Naive thymus-derived CD8-positive, alpha-beta T cell (primary cell): ENCODE measurements at regions not wholly inside any gene's neighbourhood (a gene's known extent, or its start where the extent isn't known, plus 50 kb on each side); places are given as distances from the start of the nearest gene placed in this dataset.

ENCODE experiments used
- ATAC-seq, 2 donors: fragments of 150-1000 bp; cut with Tn5 transposase in 1 of 2; sonication (Bioruptor Pico), chemical (Tn5 transposase) in 1 of 2; 1 replicate in 1 of 2; 2 replicates in 1 of 2; pipeline ENCODE4 v1.10.0; 2021; ENCODE audit warnings: mild to moderate bottlenecking in 2 of 2, moderate library complexity in 2 of 2
- POLR2A ChIA-PET: fragments of 350-600 bp; sonication (Branson Sonifier 250); formaldehyde crosslinking; loops from one replicate; lab custom pipeline; 2021; ENCODE audit warnings: antibody characterized with exemption; lab: Charles Lee
- DNase-seq, 10 donors: peaks; one replicate each; pipeline versions ENCODE4 v3.0.0 to v3.0.0-alpha.2; 2020 to 2022
- H3K27ac Mint-ChIP-seq, 10 donors: one replicate each; pipeline ENCODE4 v1.8.0; 2020 to 2022; ENCODE audit warnings: mild to moderate bottlenecking in 10 of 10, mixed read lengths in 10 of 10, moderate library complexity in 4 of 10, inconsistent platforms in 1 of 10
- H3K27me3 Mint-ChIP-seq, 5 donors: one replicate each; pipeline ENCODE4 v1.8.0; 2021 to 2022; ENCODE audit warnings: mixed read lengths in 5 of 5
- H3K36me3 Mint-ChIP-seq, 3 donors: one replicate each; pipeline ENCODE4 v1.8.0; 2020 to 2022; ENCODE audit warnings: mixed read lengths in 3 of 3, mild to moderate bottlenecking in 2 of 3, inconsistent platforms in 1 of 3
- H3K4me1 Mint-ChIP-seq, 4 donors: one replicate each; pipeline ENCODE4 v1.8.0; 2021 to 2022; ENCODE audit warnings: mixed read lengths in 4 of 4
- H3K4me3 Mint-ChIP-seq, 10 donors: one replicate each; pipeline ENCODE4 v1.8.0; 2020 to 2022; ENCODE audit warnings: mild to moderate bottlenecking in 10 of 10, mixed read lengths in 10 of 10, moderate library complexity in 6 of 10, inconsistent platforms in 1 of 10
- H3K9me3 Mint-ChIP-seq, 9 donors: one replicate each; pipeline ENCODE4 v1.8.0; 2020 to 2022; ENCODE audit warnings: mixed read lengths in 9 of 9, mild to moderate bottlenecking in 3 of 9, inconsistent platforms in 1 of 9, moderate library complexity in 1 of 9

- peaks cover 0 to 12% (median 2%) of the 10 kb centered on the region in 9 donors for H3K9me3 Mint-ChIP-seq
- POLR2A ChIA-PET = no interaction called here
- H3K27me3 Mint-ChIP-seq = peaks cover 16 to 52% (median 19%) of the 10 kb centered on the region in 5 donors
- no peaks in the 10 kb centered on the region for H3K4me1 Mint-ChIP-seq
- DNase-seq (no peak), ATAC-seq (no peak)
- no peak overlapping the region for H3K4me3 Mint-ChIP-seq
- H3K27ac Mint-ChIP-seq = no peak overlapping the region
- peaks cover 0 to 5% (median 0%) of the 10 kb centered on the region in 3 donors for H3K36me3 Mint-ChIP-seq
Observed at GRCh38 chr11:44407211-44407996, 97.5 kb upstream of the ALX4 start.

DNA sequence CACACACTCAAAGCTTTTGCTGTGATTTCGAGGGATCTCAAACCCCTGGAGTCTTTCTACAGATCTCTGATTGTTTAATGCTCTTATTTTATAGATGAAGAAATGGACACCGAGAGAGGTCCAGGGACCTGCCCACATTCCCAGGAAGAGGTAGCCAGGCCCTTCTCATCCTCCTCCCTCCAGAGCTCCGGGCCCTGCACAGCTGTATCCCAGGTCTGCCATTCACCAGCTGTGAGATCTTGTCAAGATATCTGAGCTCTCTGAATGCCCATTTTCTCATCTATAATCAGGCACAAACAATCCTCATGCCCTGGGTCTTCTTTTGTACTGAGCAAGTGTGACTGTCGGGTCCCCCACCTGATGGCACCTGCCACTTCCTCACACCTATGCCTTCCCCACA is 98.2 kb upstream of the ALX4 start:
- no peak for ATAC-seq
- no peak for DNase-seq
- Mint-ChIP-seq H3K4me1 (no peaks in the 10 kb centered on the region), H3K36me3 (peaks cover 0 to 5% (median 0%) of the 10 kb centered on the region in 3 donors), H3K27me3 (peaks cover 17 to 55% (median 19%) of the 10 kb centered on the region in 5 donors), H3K9me3 (peaks cover 0 to 12% (median 2%) of the 10 kb centered on the region in 9 donors), H3K27ac (no peak overlapping the region), H3K4me3 (no peak overlapping the region)
- POLR2A ChIA-PET = no interaction called here

- H3K4me3 Mint-ChIP-seq = no peak overlapping the region
- POLR2A ChIA-PET = no interaction called here
- peaks cover 0 to 5% (median 0%) of the 10 kb centered on the region in 3 donors for H3K36me3 Mint-ChIP-seq
- no peak for ATAC-seq
- no peak for DNase-seq
- H3K27ac Mint-ChIP-seq = no peak overlapping the region
- H3K27me3 Mint-ChIP-seq = peaks cover 17 to 55% (median 19%) of the 10 kb centered on the region in 5 donors
- no peaks in the 10 kb centered on the region for H3K4me1 Mint-ChIP-seq
- peaks cover 0 to 12% (median 2%) of the 10 kb centered on the region in 9 donors for H3K9me3 Mint-ChIP-seq
Observed at GRCh38 chr11:44408711-44409470, 99.0 kb upstream of the ALX4 start.

- DNase-seq = no peak
- Mint-ChIP-seq H3K27me3 (peaks cover 17 to 55% (median 19%) of the 10 kb centered on the region in 5 donors), H3K4me1 (no peaks in the 10 kb centered on the region), H3K27ac (peak overlapping the region in 1 of 10 donors; percentile 13), H3K36me3 (peaks cover 0 to 5% (median 0%) of the 10 kb centered on the region in 3 donors), H3K9me3 (peaks cover 0 to 12% (median 2%) of the 10 kb centered on the region in 9 donors), H3K4me3 (no peak overlapping the region)
- ATAC-seq = no peak
- POLR2A ChIA-PET = no interaction called here
Observed at GRCh38 chr11:44409558-44410236, 99.8 kb upstream of the ALX4 start.

- no peak for ATAC-seq
- POLR2A ChIA-PET = no interaction called here
- Mint-ChIP-seq H3K4me3 (no peak overlapping the region), H3K36me3 (no peaks in the 10 kb centered on the region), H3K9me3 (peaks cover 0 to 7% (median 0%) of the 10 kb centered on the region in 9 donors), H3K27ac (peak overlapping the region in 1 of 10 donors; percentile 37), H3K4me1 (no peaks in the 10 kb centered on the region), H3K27me3 (peaks cover 8 to 28% (median 10%) of the 10 kb centered on the region in 5 donors)
- DNase-seq = no peak
Observed at GRCh38 chr11:44416776-44417175, 106.8 kb upstream of the ALX4 start.

DNA sequence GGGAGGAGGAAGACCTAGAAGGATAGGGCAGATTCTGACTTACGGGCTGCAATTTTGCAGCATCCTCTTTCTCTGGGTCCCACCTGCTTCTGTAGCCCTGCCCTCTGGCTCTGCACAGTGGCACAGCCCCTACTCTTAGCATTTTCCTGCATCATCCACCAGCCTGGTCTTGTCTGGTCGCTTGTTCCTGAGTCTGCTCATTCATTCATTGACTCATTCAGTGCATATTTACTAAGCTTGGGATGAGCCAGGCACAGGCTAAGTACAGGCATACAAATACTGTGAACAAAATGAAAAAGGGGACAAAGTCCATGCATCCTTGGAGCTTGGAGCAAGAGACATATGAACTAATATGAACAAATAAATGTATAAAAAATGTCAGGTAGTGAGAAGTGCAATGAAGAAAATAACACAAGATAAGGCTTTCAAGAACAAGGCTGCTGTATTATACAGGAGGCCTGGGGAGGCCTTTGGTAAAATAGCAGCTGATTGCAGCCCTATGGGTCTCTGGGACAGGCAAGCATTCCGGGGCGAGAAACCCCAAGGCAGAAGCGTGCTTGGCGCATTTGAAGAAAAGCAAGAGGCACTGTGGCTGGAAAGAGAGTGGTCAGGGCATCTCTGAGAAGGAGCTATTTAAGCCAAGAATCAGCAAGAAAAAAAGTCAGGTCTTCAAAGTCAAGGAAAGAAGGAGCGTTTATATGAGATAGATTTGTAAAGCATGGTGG is 108.0 kb upstream of the ALX4 start:
- POLR2A ChIA-PET = no interaction called here
- Mint-ChIP-seq H3K36me3 (no peaks in the 10 kb centered on the region), H3K4me3 (no peak overlapping the region), H3K4me1 (no peaks in the 10 kb centered on the region), H3K9me3 (no peaks in the 10 kb centered on the region), H3K27me3 (peaks cover 6 to 29% (median 9%) of the 10 kb centered on the region in 5 donors), H3K27ac (no peak overlapping the region)
- no peak for DNase-seq
- no peak for ATAC-seq

DNA sequence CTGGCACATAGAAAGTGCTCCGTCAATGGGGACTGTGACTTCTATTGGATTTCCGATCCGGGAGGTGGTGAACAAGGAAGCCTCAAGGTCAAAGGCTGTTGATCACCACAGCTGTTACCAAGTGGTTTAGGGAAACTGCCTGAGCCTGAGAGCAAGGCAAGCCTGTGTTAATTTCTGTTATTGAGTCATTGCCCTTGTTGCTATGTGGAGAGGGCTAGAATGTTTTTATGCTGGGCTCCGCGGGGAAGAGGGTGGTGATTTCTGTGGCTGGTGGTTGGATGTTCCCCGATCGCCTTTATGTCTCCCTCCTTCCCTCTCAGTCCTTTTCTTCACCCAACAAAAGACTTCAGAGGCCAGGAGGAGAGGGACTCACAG is 108.5 kb upstream of the ALX4 start:
- no peaks in the 10 kb centered on the region for H3K9me3 Mint-ChIP-seq
- H3K27ac Mint-ChIP-seq = no peak overlapping the region
- no peak overlapping the region for H3K4me3 Mint-ChIP-seq
- DNase-seq (no peak), ATAC-seq (no peak)
- H3K36me3 Mint-ChIP-seq = no peaks in the 10 kb centered on the region
- H3K27me3 Mint-ChIP-seq = peaks cover 11 to 33% (median 12%) of the 10 kb centered on the region in 5 donors
- POLR2A ChIA-PET = no interaction called here
- H3K4me1 Mint-ChIP-seq = peaks cover 0 to 3% (median 0%) of the 10 kb centered on the region in 4 donors

GRCh38 chr11:44421090-44421675 is 111.2 kb upstream of the ALX4 start:
- H3K27me3 Mint-ChIP-seq = peaks cover 18 to 44% (median 26%) of the 10 kb centered on the region in 5 donors
- POLR2A ChIA-PET = no interaction called here
- no peak for DNase-seq

DNA sequence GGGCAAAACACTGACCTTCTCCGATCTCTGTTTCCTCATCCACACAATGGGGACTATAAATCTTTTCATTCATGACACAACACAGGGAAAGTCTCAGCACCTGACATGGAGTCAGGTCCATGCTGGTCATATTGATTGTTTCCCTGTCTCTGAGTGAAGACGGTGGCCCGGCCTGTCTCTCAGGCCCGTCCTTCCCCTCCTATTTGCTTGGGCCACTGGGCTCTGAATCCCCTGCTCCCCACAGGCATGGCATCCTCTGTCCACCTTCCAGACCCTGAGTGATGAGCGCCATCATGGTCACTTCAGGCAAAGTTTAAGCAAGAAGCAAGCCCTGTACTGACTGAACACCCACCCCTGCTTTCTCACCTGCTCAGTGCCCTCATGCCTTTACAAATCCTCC is 113.3 kb upstream of the ALX4 start:
- no peak for ATAC-seq
- Mint-ChIP-seq H3K4me3 (no peak overlapping the region), H3K27me3 (peaks cover 25 to 50% (median 43%) of the 10 kb centered on the region in 5 donors), H3K4me1 (peaks cover 0 to 3% (median 0%) of the 10 kb centered on the region in 4 donors), H3K27ac (no peak overlapping the region), H3K9me3 (peaks cover 0 to 5% (median 0%) of the 10 kb centered on the region in 9 donors), H3K36me3 (peaks cover 0 to 4% (median 0%) of the 10 kb centered on the region in 3 donors)
- DNase-seq = no peak
- POLR2A ChIA-PET = no interaction called here

More at GRCh38 chr11:44421090-44421675, 111.2 kb upstream of the ALX4 start:
- Mint-ChIP-seq H3K27ac (no peak overlapping the region), H3K4me3 (no peak overlapping the region), H3K4me1 (peaks cover 0 to 3% (median 0%) of the 10 kb centered on the region in 4 donors), H3K9me3 (no peaks in the 10 kb centered on the region), H3K36me3 (no peaks in the 10 kb centered on the region)
- ATAC-seq = no peak

- POLR2A ChIA-PET = no interaction called here
- peaks cover 21 to 51% (median 48%) of the 10 kb centered on the region in 5 donors for H3K27me3 Mint-ChIP-seq
- peaks cover 0 to 4% (median 0%) of the 10 kb centered on the region in 3 donors for H3K36me3 Mint-ChIP-seq
- peaks cover 0 to 5% (median 0%) of the 10 kb centered on the region in 9 donors for H3K9me3 Mint-ChIP-seq
- H3K4me1 Mint-ChIP-seq = peaks cover 0 to 3% (median 0%) of the 10 kb centered on the region in 4 donors
- no peak overlapping the region for H3K27ac Mint-ChIP-seq
- no peak for ATAC-seq
- H3K4me3 Mint-ChIP-seq = no peak overlapping the region
- DNase-seq = no peak
Observed at GRCh38 chr11:44424841-44425240, 114.9 kb upstream of the ALX4 start.

DNA sequence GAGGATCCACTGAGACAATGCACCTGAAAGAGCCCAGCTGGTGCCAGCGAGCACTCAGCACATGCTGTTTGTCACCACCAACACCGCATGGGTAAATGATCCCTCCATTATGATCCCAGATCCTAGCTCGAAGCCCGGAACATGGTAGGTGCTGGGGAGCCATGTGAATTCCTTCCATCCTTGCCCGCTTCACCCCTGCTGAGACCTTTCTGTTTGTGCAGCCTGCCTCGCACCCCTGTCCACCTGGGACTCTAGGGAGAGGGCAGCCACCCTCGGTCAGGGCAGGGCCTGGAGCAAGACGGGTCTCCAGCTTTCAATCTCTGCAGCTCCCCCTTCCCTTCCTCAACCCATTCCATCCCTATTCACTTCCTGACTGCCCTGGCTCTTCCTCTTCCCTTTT is 116.2 kb upstream of the ALX4 start:
- H3K4me1 Mint-ChIP-seq = peaks cover 0 to 3% (median 0%) of the 10 kb centered on the region in 4 donors
- POLR2A ChIA-PET = no interaction called here
- H3K9me3 Mint-ChIP-seq = peaks cover 0 to 5% (median 0%) of the 10 kb centered on the region in 9 donors
- DNase-seq (no peak), ATAC-seq (no peak)
- no peak overlapping the region for H3K27ac Mint-ChIP-seq
- H3K27me3 Mint-ChIP-seq = peaks cover 20 to 52% (median 46%) of the 10 kb centered on the region in 5 donors
- no peak overlapping the region for H3K4me3 Mint-ChIP-seq
- peaks cover 0 to 4% (median 0%) of the 10 kb centered on the region in 3 donors for H3K36me3 Mint-ChIP-seq

DNA sequence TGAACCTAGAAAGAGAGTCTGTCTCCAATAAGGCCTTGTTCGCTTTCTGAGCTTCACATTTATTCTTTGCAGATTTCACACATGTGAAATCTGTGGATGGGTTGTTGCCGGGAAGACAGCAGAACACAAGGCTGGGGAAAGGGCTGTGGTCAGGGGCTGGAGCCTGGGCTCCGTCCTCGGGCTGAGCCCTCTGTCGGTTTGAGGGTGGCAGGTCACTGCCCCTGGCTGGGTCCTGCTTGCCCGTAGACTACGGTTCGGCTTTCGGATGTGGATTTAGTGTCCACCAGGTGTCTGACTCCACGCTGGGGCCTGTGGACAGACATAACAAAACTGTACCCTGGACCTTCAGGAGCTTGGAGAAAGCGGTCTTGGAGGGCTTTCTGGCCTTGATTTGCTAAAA is 117.0 kb upstream of the ALX4 start:
- peaks cover 0 to 4% (median 0%) of the 10 kb centered on the region in 3 donors for H3K36me3 Mint-ChIP-seq
- ATAC-seq (no peak), DNase-seq (no peak)
- POLR2A ChIA-PET = no interaction called here
- peaks cover 23 to 51% (median 44%) of the 10 kb centered on the region in 5 donors for H3K27me3 Mint-ChIP-seq
- peaks cover 0 to 5% (median 0%) of the 10 kb centered on the region in 9 donors for H3K9me3 Mint-ChIP-seq
- H3K27ac Mint-ChIP-seq = no peak overlapping the region
- peaks cover 0 to 3% (median 0%) of the 10 kb centered on the region in 4 donors for H3K4me1 Mint-ChIP-seq
- H3K4me3 Mint-ChIP-seq = no peak overlapping the region
